Liver (tissue), 8 donors: ENCODE measurements at regions not wholly inside any gene's neighbourhood (a gene's known extent, or its start where the extent isn't known, plus 50 kb on each side); places are given as distances from the start of the nearest gene placed in this dataset.

ENCODE experiments used
- DNase-seq: peaks from one replicate; pipeline ENCODE4 v3.0.0-alpha.2; 2017; ENCODE audit warnings: low spot score
- H3K27ac ChIP-seq, 2 donors: one replicate each; pipeline ENCODE4 v1.7.0; 2013; ENCODE audit warnings: inconsistent platforms in 2 of 2, low read length in 2 of 2, control low read depth in 1 of 2, low read depth in 1 of 2, mild to moderate bottlenecking in 1 of 2
- H3K27me3 ChIP-seq, 4 donors: one replicate each; pipeline versions ENCODE4 v1.6.1 to v1.7.0; 2013; ENCODE audit warnings: low read length in 3 of 4, inconsistent platforms in 1 of 4, mild to moderate bottlenecking in 1 of 4, moderate library complexity in 1 of 4; ENCODE audit not compliant: control insufficient read depth in 4 of 4, insufficient read depth in 4 of 4
- H3K36me3 ChIP-seq, 4 donors: one replicate each; pipeline versions ENCODE4 v1.6.1 to v1.7.0; 2013; ENCODE audit warnings: low read length in 3 of 4, mild to moderate bottlenecking in 3 of 4, low read depth in 1 of 4, moderate library complexity in 1 of 4; ENCODE audit not compliant: control insufficient read depth in 4 of 4, insufficient read depth in 3 of 4
- H3K4me1 ChIP-seq, 4 donors: one replicate each; pipeline versions ENCODE4 v1.6.1 to v1.7.0; 2013; ENCODE audit warnings: low read length in 3 of 4, mild to moderate bottlenecking in 3 of 4, moderate library complexity in 1 of 4; ENCODE audit not compliant: control insufficient read depth in 4 of 4, insufficient read depth in 4 of 4
- H3K4me3 ChIP-seq, 3 donors: one replicate each; pipeline versions ENCODE4 v1.6.1 to v1.7.0; 2013; ENCODE audit warnings: low read length in 3 of 3, control low read depth in 1 of 3, low read depth in 1 of 3, mild to moderate bottlenecking in 1 of 3
- H3K9ac ChIP-seq, 2 donors: one replicate each; pipeline ENCODE4 v1.7.0; 2013; ENCODE audit warnings: low read length in 2 of 2, mild to moderate bottlenecking in 2 of 2, moderate library complexity in 2 of 2, control low read depth in 1 of 2, low read depth in 1 of 2
- H3K9me3 ChIP-seq, 4 donors: one replicate each; pipeline versions ENCODE4 v1.6.1 to v1.7.0; 2013; ENCODE audit warnings: low read length in 3 of 4; ENCODE audit not compliant: control insufficient read depth in 4 of 4
- ATF3 ChIP-seq: IDR thresholded peaks from 2 replicates; pipeline ENCODE4 v1.6.1; 2016; ENCODE audit warnings: antibody characterized with exemption
- CTCF ChIP-seq: fragments of 150-350 bp; IDR thresholded peaks from 2 replicates; pipeline ENCODE4 v1.5.1; 2017; ENCODE audit warnings: improper control_type of control experiment, low read depth, low read length; ENCODE audit not compliant: missing input control
- EGR1 ChIP-seq, 2 donors: IDR thresholded peaks; 2 replicates each; pipeline ENCODE4 v1.6.1; 2016 to 2018; ENCODE audit warnings: antibody characterized with exemption in 2 of 2, low read depth in 2 of 2
- FOXA1 ChIP-seq: IDR thresholded peaks from 2 replicates; pipeline ENCODE4 v1.6.1; 2016; ENCODE audit warnings: antibody characterized with exemption
- FOXA2 ChIP-seq: IDR thresholded peaks from 2 replicates; pipeline ENCODE4 v1.6.1; 2016; ENCODE audit warnings: antibody characterized with exemption
- GABPA ChIP-seq, 2 donors: IDR thresholded peaks in 1 of 2; conservative IDR thresholded peaks in 1 of 2; 2 replicates each; pipeline ENCODE4 v1.6.1; 2016; ENCODE audit warnings: antibody characterized with exemption in 2 of 2, mild to moderate bottlenecking in 1 of 2, moderate library complexity in 1 of 2
- HNF4A ChIP-seq, 2 donors: conservative IDR thresholded peaks; 2 replicates each; pipeline ENCODE4 v1.6.1; 2016; ENCODE audit warnings: antibody characterized with exemption in 2 of 2, mild to moderate bottlenecking in 2 of 2
- HNF4G ChIP-seq: IDR thresholded peaks from 2 replicates; pipeline ENCODE4 v1.6.1; 2016; ENCODE audit warnings: antibody characterized with exemption
- JUND ChIP-seq, 2 donors: IDR thresholded peaks; 2 replicates each; pipeline ENCODE4 v1.6.1; 2016; ENCODE audit warnings: antibody characterized with exemption in 2 of 2
- NR2F2 ChIP-seq: IDR thresholded peaks from 2 replicates; pipeline ENCODE4 v1.6.1; 2016; ENCODE audit warnings: antibody characterized with exemption
- RAD21 ChIP-seq, 2 donors: IDR thresholded peaks; 2 replicates each; pipeline ENCODE4 v1.6.1; 2016; ENCODE audit warnings: antibody characterized with exemption in 2 of 2, mild to moderate bottlenecking in 2 of 2
- RXRA ChIP-seq, 2 donors: IDR thresholded peaks; 2 replicates each; pipeline ENCODE4 v1.6.1; 2017 to 2018; ENCODE audit warnings: antibody characterized with exemption in 2 of 2, mild to moderate bottlenecking in 1 of 2
- SP1 ChIP-seq: IDR thresholded peaks from 2 replicates; pipeline ENCODE4 v1.6.1; 2018; ENCODE audit warnings: antibody characterized with exemption, mild to moderate bottlenecking
- TAF1 ChIP-seq: conservative IDR thresholded peaks from 2 replicates; pipeline ENCODE4 v1.6.1; 2016; ENCODE audit warnings: antibody characterized with exemption, mild to moderate bottlenecking
- YY1 ChIP-seq: IDR thresholded peaks from 2 replicates; pipeline ENCODE4 v1.6.1; 2016; ENCODE audit warnings: antibody characterized with exemption, mild to moderate bottlenecking
- WGBS: extraction: QIAGEN DNeasy Blood & Tissue Kit; methylation state at CpG from one replicate; pipeline ENCODE4 v1.1.7; 2013; 5-methylcytosine and 5-hydroxymethylcytosine counted together
- TF ChIP-seq, protein P1 (sequence below): IDR thresholded peaks from 2 replicates; pipeline ENCODE4 v1.6.1; 2016; ENCODE audit warnings: antibody characterized with exemption, mild to moderate bottlenecking
- TF ChIP-seq, protein P2 (sequence below): IDR thresholded peaks from 2 replicates; pipeline ENCODE4 v1.6.1; 2016; ENCODE audit warnings: antibody characterized with exemption
- TF ChIP-seq, protein P3 (sequence below): IDR thresholded peaks from 2 replicates; pipeline ENCODE4 v1.6.1; 2016; ENCODE audit warnings: antibody characterized with exemption
- donor health status: healthy.
- donor health status: healthy.
- donor health status: healthy.
- donor health status: healthy.
- donor health status: healthy.

- WGBS, result 87% methylated on average over 8 of the region's 8 CpGs
- no peaks in the 10 kb centered on the region for H3K36me3 ChIP-seq
- no peaks in the 10 kb centered on the region for H3K9me3 ChIP-seq
- no peak overlapping the region for H3K4me3 ChIP-seq
- no peak overlapping the region for H3K27ac ChIP-seq
- DNase-seq, result no peak
- TF ChIP-seq, protein P1, sequence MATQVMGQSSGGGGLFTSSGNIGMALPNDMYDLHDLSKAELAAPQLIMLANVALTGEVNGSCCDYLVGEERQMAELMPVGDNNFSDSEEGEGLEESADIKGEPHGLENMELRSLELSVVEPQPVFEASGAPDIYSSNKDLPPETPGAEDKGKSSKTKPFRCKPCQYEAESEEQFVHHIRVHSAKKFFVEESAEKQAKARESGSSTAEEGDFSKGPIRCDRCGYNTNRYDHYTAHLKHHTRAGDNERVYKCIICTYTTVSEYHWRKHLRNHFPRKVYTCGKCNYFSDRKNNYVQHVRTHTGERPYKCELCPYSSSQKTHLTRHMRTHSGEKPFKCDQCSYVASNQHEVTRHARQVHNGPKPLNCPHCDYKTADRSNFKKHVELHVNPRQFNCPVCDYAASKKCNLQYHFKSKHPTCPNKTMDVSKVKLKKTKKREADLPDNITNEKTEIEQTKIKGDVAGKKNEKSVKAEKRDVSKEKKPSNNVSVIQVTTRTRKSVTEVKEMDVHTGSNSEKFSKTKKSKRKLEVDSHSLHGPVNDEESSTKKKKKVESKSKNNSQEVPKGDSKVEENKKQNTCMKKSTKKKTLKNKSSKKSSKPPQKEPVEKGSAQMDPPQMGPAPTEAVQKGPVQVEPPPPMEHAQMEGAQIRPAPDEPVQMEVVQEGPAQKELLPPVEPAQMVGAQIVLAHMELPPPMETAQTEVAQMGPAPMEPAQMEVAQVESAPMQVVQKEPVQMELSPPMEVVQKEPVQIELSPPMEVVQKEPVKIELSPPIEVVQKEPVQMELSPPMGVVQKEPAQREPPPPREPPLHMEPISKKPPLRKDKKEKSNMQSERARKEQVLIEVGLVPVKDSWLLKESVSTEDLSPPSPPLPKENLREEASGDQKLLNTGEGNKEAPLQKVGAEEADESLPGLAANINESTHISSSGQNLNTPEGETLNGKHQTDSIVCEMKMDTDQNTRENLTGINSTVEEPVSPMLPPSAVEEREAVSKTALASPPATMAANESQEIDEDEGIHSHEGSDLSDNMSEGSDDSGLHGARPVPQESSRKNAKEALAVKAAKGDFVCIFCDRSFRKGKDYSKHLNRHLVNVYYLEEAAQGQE, result no peak
- TF ChIP-seq ATF3 (no peak), RXRA (IDR thresholded peaks at IDR 0.05) (no peak), FOXA2 (no peak)
- no peak overlapping the region for H3K9ac ChIP-seq
- H3K4me1 ChIP-seq, result no peaks in the 10 kb centered on the region
- H3K27me3 ChIP-seq, result no peaks in the 10 kb centered on the region
These were observed 434.6 kb upstream of the MAF start for GRCh38 chr16:80034948-80035663.

DNA sequence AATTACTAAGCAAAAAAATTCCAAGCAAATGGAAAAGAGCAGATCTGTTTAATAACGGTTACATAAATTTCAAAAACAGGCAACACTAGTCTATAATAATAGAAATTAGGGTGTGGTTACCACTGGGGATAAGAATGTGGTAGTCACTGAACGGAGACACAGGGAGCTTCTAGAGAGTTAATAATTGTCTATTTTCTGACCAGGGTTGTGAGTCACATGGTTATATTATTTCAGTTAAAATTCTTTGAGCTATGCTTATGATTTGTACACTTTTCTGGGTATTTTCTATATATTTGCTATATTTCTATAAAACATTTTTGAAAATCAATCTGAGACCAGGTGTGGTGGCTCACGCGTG lies 433.9 kb upstream of the MAF start:
- WGBS, result 93% methylated on average over 4 of the region's 4 CpGs
- no peaks in the 10 kb centered on the region for H3K27me3 ChIP-seq
- DNase-seq, result no peak
- H3K9ac ChIP-seq, result no peak overlapping the region
- no peaks in the 10 kb centered on the region for H3K36me3 ChIP-seq
- no peak overlapping the region for H3K27ac ChIP-seq
- no peak for TF ChIP-seq YY1
- TF ChIP-seq RAD21 (IDR thresholded peaks at IDR 0.05), result no peak
- no peak for TF ChIP-seq FOXA1
- TF ChIP-seq HNF4G, result no peak
- TF ChIP-seq FOXA2, result no peak
- TF ChIP-seq ATF3, result no peak
- TF ChIP-seq GABPA (IDR thresholded peaks at IDR 0.05 in 1 of 2, conservative IDR thresholded peaks at IDR 0.05 in 1 of 2), result no peak
- TF ChIP-seq CTCF, result no peak
- TF ChIP-seq HNF4A (conservative IDR thresholded peaks at IDR 0.05), result no peak
- TF ChIP-seq, protein P1, result no peak
- TF ChIP-seq, protein P2, sequence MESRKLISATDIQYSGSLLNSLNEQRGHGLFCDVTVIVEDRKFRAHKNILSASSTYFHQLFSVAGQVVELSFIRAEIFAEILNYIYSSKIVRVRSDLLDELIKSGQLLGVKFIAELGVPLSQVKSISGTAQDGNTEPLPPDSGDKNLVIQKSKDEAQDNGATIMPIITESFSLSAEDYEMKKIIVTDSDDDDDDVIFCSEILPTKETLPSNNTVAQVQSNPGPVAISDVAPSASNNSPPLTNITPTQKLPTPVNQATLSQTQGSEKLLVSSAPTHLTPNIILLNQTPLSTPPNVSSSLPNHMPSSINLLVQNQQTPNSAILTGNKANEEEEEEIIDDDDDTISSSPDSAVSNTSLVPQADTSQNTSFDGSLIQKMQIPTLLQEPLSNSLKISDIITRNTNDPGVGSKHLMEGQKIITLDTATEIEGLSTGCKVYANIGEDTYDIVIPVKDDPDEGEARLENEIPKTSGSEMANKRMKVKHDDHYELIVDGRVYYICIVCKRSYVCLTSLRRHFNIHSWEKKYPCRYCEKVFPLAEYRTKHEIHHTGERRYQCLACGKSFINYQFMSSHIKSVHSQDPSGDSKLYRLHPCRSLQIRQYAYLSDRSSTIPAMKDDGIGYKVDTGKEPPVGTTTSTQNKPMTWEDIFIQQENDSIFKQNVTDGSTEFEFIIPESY, result no peak
- TF ChIP-seq, protein P3, sequence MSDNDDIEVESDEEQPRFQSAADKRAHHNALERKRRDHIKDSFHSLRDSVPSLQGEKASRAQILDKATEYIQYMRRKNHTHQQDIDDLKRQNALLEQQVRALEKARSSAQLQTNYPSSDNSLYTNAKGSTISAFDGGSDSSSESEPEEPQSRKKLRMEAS, result no peak
- no peak for TF ChIP-seq TAF1
- no peak for TF ChIP-seq JUND (IDR thresholded peaks at IDR 0.05)
- no peak for TF ChIP-seq NR2F2
- TF ChIP-seq EGR1 (IDR thresholded peaks at IDR 0.05; ENCODE audit: low read depth in 2 of 2), result no peak
- no peak for TF ChIP-seq SP1
- no peak overlapping the region for H3K4me3 ChIP-seq
- no peaks in the 10 kb centered on the region for H3K4me1 ChIP-seq
- H3K9me3 ChIP-seq, result no peaks in the 10 kb centered on the region
